ENCODE measurements at regions not wholly inside any gene's neighbourhood (a gene's known extent, or its start where the extent isn't known, plus 50 kb on each side); places are given as distances from the start of the nearest gene placed in this dataset.

GRCh38 chr10:44593952-44594351, 209.1 kb upstream of the CXCL12 start:
- Mint-ChIP-seq H3K4me3 (ENCODE audit: unreplicated experiment) (no peak overlapping the region), H3K36me3 (ENCODE audit: low read depth) (peaks cover 6% of the 10 kb centered on the region), H3K27ac (ENCODE audit: unreplicated experiment) (no peak overlapping the region), H3K4me1 (ENCODE audit: low read depth) (peaks cover 12% of the 10 kb centered on the region), H3K27me3 (ENCODE audit: low read depth) (peaks cover 2% of the 10 kb centered on the region), H3K9me3 (ENCODE audit: low read depth) (peaks cover 16% of the 10 kb centered on the region)
- no peak for TF ChIP-seq CTCF (IDR thresholded peaks at IDR 0.05)
- no peak for DNase-seq (ENCODE audit: low spot score)

DNA sequence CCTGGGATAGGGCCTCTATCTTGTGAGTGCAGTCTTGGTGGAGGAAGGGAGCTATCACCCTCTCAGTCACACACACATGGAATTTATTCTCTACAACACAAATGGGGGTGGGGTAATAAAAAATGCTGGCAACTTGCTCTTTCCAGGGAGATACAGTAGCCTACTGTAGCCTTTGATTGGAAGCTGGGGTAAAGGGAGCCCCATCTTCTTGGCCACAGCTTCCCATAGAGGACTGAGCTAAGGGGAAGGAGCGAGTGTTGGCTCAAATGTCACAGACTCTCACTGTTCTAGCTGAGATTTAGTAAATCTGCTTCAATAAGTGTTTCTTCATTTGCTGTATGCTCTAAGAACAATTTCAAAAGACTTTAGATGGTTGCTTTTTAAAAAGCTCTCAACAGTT, 222.2 kb upstream of the CXCL12 start:
- no peak for TF ChIP-seq CTCF (IDR thresholded peaks at IDR 0.05)
- Mint-ChIP-seq H3K4me3 (ENCODE audit: unreplicated experiment) (no peak overlapping the region), H3K4me1 (ENCODE audit: low read depth) (no peaks in the 10 kb centered on the region), H3K27ac (ENCODE audit: unreplicated experiment) (no peak overlapping the region), H3K27me3 (ENCODE audit: low read depth) (no peaks in the 10 kb centered on the region), H3K9me3 (ENCODE audit: low read depth) (no peaks in the 10 kb centered on the region), H3K36me3 (ENCODE audit: low read depth) (no peaks in the 10 kb centered on the region)
- no peak for DNase-seq (ENCODE audit: low spot score)

GRCh38 chr10:44618910-44619309, 234.0 kb upstream of the CXCL12 start:
- Mint-ChIP-seq H3K9me3 (ENCODE audit: low read depth) (peaks cover 8% of the 10 kb centered on the region), H3K4me3 (ENCODE audit: unreplicated experiment) (no peak overlapping the region), H3K36me3 (ENCODE audit: low read depth) (peaks cover 2% of the 10 kb centered on the region), H3K27ac (ENCODE audit: unreplicated experiment) (no peak overlapping the region), H3K4me1 (ENCODE audit: low read depth) (no peaks in the 10 kb centered on the region), H3K27me3 (ENCODE audit: low read depth) (no peaks in the 10 kb centered on the region)
- no peak for DNase-seq (ENCODE audit: low spot score)
- TF ChIP-seq CTCF (IDR thresholded peaks at IDR 0.05), result no peak

GRCh38 chr10:44619521-44619920, 234.6 kb upstream of the CXCL12 start:
- Mint-ChIP-seq H3K4me3 (ENCODE audit: unreplicated experiment) (no peak overlapping the region), H3K4me1 (ENCODE audit: low read depth) (no peaks in the 10 kb centered on the region), H3K36me3 (ENCODE audit: low read depth) (peaks cover 2% of the 10 kb centered on the region), H3K9me3 (ENCODE audit: low read depth) (peaks cover 8% of the 10 kb centered on the region), H3K27me3 (ENCODE audit: low read depth) (no peaks in the 10 kb centered on the region), H3K27ac (ENCODE audit: unreplicated experiment) (no peak overlapping the region)
- DNase-seq (ENCODE audit: low spot score), result no peak
- TF ChIP-seq CTCF (IDR thresholded peaks at IDR 0.05), result no peak

DNA sequence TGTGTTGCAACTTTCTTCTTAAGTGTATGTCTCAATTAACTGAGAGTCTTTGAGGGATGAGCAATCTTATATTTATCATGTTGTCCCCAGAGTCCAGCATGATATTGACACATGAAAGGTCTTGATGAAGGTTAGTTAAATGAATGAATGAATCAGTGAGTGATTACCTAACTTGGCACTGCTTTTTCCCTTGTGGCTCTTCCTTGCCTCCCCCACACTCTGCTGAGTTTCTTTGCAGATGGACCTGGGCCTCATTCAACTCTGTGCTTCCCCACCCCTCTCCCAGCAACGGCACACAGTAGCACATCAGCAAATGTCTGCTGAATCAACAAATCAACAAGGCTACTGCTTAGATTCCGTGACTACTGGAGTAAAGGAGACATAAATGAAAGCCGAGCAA, 235.1 kb upstream of the CXCL12 start:
- Mint-ChIP-seq H3K4me1 (ENCODE audit: low read depth) (no peaks in the 10 kb centered on the region), H3K9me3 (ENCODE audit: low read depth) (peaks cover 8% of the 10 kb centered on the region), H3K27me3 (ENCODE audit: low read depth) (no peaks in the 10 kb centered on the region), H3K27ac (ENCODE audit: unreplicated experiment) (no peak overlapping the region), H3K4me3 (ENCODE audit: unreplicated experiment) (no peak overlapping the region), H3K36me3 (ENCODE audit: low read depth) (peaks cover 2% of the 10 kb centered on the region)
- TF ChIP-seq CTCF (IDR thresholded peaks at IDR 0.05), result no peak
- no peak for DNase-seq (ENCODE audit: low spot score)

Data from chondrocyte (in vitro differentiated cells).